ENCODE measurements at regions not wholly inside any gene's neighbourhood (a gene's known extent, or its start where the extent isn't known, plus 50 kb on each side); places are given as distances from the start of the nearest gene placed in this dataset.

DNA sequence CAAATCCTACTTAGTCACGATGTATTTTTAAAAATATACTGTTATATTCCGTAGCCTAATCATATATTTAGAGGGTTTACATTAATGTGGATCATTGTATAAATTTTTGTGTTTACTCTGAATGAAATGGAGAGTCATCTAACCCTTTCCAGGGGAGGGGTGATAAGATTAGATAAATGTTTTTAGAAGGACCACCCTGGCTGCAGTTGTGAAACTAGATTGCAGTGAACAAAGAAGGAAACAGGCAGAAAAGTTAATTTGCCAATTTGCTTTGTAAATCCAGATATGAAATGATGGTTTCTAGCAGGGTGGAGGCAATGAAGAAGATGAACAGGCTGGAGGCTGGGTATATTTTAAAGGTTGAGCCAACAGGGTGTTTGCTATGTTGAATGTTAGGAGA is 477.7 kb upstream of the ZMIZ1 start (continued):
- TF ChIP-seq, protein P1, sequence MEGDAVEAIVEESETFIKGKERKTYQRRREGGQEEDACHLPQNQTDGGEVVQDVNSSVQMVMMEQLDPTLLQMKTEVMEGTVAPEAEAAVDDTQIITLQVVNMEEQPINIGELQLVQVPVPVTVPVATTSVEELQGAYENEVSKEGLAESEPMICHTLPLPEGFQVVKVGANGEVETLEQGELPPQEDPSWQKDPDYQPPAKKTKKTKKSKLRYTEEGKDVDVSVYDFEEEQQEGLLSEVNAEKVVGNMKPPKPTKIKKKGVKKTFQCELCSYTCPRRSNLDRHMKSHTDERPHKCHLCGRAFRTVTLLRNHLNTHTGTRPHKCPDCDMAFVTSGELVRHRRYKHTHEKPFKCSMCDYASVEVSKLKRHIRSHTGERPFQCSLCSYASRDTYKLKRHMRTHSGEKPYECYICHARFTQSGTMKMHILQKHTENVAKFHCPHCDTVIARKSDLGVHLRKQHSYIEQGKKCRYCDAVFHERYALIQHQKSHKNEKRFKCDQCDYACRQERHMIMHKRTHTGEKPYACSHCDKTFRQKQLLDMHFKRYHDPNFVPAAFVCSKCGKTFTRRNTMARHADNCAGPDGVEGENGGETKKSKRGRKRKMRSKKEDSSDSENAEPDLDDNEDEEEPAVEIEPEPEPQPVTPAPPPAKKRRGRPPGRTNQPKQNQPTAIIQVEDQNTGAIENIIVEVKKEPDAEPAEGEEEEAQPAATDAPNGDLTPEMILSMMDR (IDR thresholded peaks at IDR 0.05 in 2 of 3, conservative IDR thresholded peaks at IDR 0.05 in 1 of 3; ENCODE audit: borderline replicate concordance in 1 of 3, insufficient read depth in 1 of 3, low read depth in 2 of 3, low read length in 2 of 3): no peak
- TF ChIP-seq EZH2 (IDR thresholded peaks at IDR 0.05) (no peak), SP1 (IDR thresholded peaks at IDR 0.05; ENCODE audit: low read depth) (no peak), ZNF274 (IDR thresholded peaks at IDR 0.05; ENCODE audit: low read depth, low read length) (no peak)
- TF ChIP-seq, protein P2, sequence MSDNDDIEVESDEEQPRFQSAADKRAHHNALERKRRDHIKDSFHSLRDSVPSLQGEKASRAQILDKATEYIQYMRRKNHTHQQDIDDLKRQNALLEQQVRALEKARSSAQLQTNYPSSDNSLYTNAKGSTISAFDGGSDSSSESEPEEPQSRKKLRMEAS (IDR thresholded peaks at IDR 0.05): no peak

DNA sequence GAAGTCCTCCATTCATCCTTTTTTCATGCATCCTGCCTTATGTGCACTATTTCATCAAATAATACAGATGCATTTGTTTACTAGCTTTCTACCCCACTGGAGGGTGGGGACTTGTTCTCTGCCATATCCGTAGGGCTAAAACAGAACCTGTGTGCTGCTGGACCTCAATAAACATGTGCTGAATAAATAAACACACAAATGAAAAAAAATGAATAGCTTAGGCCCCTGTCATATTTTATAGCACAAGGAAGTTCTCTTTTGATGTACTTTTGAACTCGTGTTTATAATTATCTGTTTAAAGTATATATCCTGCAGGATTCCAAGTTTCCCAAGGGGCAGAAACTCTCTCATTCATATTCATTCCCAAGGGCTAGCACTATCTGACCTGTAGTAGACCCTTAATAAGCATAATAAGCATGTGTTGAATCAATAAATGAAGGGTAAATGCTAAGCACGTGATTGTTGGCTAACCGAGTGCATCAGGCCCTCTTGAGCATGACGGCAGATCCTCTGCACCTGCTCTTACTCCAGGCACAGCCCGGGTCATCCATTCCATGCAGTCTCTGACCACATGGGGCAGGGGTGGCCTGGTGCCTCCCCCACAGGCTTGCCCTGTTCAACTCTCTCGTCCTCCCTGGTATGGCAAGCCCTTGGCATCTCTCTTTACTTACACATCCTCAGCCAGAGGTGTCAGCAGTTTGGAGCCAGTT is 474.1 kb upstream of the ZMIZ1 start:
- no peak overlapping the region for H3K9ac ChIP-seq (ENCODE audit: low read length)
- H3K79me2 ChIP-seq (ENCODE audit: insufficient read depth, low read length): no peaks in the 10 kb centered on the region
- H3K9me3 ChIP-seq (ENCODE audit: control insufficient read depth in 1 of 2, insufficient read depth in 1 of 2, low read depth in 1 of 2, low read length in 2 of 2): no peaks in the 10 kb centered on the region
- no peak overlapping the region for H3K27ac ChIP-seq (ENCODE audit: low read depth, low read length)
- H4K20me1 ChIP-seq (ENCODE audit: insufficient read depth): no peaks in the 10 kb centered on the region
- CTCF ChIA-PET: no interaction called here
- H3K4me3 ChIP-seq (replicated peaks in 1 of 2; ENCODE audit: low read depth in 1 of 2, low read length in 2 of 2): no peak overlapping the region
- no peak overlapping the region for H3K4me2 ChIP-seq (ENCODE audit: low read length)
- TF ChIP-seq TCF7L2 (IDR thresholded peaks at IDR 0.05; ENCODE audit: borderline replicate concordance, extremely low read depth, insufficient read depth, insufficient read length) (no peak), SP1 (IDR thresholded peaks at IDR 0.05; ENCODE audit: low read depth) (no peak), FOSL1 (IDR thresholded peaks at IDR 0.05; ENCODE audit: low read depth) (no peak), CEBPB (IDR thresholded peaks at IDR 0.05; ENCODE audit: low read depth) (no peak), RAD21 (IDR thresholded peaks at IDR 0.05; ENCODE audit: low read depth) (no peak), JUND (IDR thresholded peaks at IDR 0.05) (no peak), EZH2phosphoT487 (IDR thresholded peaks at IDR 0.05; ENCODE audit: borderline replicate concordance) (no peak), ZNF274 (IDR thresholded peaks at IDR 0.05; ENCODE audit: low read depth, low read length) (no peak)
- TF ChIP-seq, protein P1 (IDR thresholded peaks at IDR 0.05 in 2 of 3, conservative IDR thresholded peaks at IDR 0.05 in 1 of 3; ENCODE audit: borderline replicate concordance in 1 of 3, insufficient read depth in 1 of 3, low read depth in 2 of 3, low read length in 2 of 3): no peak
- TF ChIP-seq, protein P3, sequence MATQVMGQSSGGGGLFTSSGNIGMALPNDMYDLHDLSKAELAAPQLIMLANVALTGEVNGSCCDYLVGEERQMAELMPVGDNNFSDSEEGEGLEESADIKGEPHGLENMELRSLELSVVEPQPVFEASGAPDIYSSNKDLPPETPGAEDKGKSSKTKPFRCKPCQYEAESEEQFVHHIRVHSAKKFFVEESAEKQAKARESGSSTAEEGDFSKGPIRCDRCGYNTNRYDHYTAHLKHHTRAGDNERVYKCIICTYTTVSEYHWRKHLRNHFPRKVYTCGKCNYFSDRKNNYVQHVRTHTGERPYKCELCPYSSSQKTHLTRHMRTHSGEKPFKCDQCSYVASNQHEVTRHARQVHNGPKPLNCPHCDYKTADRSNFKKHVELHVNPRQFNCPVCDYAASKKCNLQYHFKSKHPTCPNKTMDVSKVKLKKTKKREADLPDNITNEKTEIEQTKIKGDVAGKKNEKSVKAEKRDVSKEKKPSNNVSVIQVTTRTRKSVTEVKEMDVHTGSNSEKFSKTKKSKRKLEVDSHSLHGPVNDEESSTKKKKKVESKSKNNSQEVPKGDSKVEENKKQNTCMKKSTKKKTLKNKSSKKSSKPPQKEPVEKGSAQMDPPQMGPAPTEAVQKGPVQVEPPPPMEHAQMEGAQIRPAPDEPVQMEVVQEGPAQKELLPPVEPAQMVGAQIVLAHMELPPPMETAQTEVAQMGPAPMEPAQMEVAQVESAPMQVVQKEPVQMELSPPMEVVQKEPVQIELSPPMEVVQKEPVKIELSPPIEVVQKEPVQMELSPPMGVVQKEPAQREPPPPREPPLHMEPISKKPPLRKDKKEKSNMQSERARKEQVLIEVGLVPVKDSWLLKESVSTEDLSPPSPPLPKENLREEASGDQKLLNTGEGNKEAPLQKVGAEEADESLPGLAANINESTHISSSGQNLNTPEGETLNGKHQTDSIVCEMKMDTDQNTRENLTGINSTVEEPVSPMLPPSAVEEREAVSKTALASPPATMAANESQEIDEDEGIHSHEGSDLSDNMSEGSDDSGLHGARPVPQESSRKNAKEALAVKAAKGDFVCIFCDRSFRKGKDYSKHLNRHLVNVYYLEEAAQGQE (IDR thresholded peaks at IDR 0.05; ENCODE audit: low read depth): no peak
- TF ChIP-seq, protein P4, sequence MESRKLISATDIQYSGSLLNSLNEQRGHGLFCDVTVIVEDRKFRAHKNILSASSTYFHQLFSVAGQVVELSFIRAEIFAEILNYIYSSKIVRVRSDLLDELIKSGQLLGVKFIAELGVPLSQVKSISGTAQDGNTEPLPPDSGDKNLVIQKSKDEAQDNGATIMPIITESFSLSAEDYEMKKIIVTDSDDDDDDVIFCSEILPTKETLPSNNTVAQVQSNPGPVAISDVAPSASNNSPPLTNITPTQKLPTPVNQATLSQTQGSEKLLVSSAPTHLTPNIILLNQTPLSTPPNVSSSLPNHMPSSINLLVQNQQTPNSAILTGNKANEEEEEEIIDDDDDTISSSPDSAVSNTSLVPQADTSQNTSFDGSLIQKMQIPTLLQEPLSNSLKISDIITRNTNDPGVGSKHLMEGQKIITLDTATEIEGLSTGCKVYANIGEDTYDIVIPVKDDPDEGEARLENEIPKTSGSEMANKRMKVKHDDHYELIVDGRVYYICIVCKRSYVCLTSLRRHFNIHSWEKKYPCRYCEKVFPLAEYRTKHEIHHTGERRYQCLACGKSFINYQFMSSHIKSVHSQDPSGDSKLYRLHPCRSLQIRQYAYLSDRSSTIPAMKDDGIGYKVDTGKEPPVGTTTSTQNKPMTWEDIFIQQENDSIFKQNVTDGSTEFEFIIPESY (IDR thresholded peaks at IDR 0.05; ENCODE audit: extremely low read depth, insufficient replicate concordance, low read length): no peak
- BruUV-seq (replicated peaks): no TSS peak
- RAD21 ChIA-PET (ENCODE audit: low non-redundant PET in 1 of 2, low total read pairs in 2 of 2, uncharacterized antibody in 2 of 2, unreplicated experiment in 2 of 2): no interaction called here
- ATAC-seq (no peak), DNase-seq (ENCODE audit: low read depth, low spot score) (no peak)
- 0 out of 2 replicates have a peak, but pooled peaks cover 15% of the 10 kb centered on the region for H3K27me3 ChIP-seq (ENCODE audit: insufficient read depth, low read length)
- no peaks in the 10 kb centered on the region for H3K9me2 ChIP-seq (ENCODE audit: insufficient read depth)
- POLR2A ChIA-PET: no interaction called here
- no peaks in the 10 kb centered on the region for H3K36me3 ChIP-seq (ENCODE audit: control insufficient read depth in 1 of 2, insufficient read depth in 2 of 2, low read length in 2 of 2)
- no peaks in the 10 kb centered on the region for H3K4me1 ChIP-seq (ENCODE audit: control insufficient read depth in 1 of 2, insufficient read depth in 2 of 2, low read length in 2 of 2)
- intact Hi-C loops (cut with micrococcal nuclease): no loop called here
- H2AFZ ChIP-seq (ENCODE audit: low read depth, low read length, poor library complexity, severe bottlenecking): no peak overlapping the region

All from HCT116 (cell line).